ENCODE measurements at regions not wholly inside any gene's neighbourhood (a gene's known extent, or its start where the extent isn't known, plus 50 kb on each side); places are given as distances from the start of the nearest gene placed in this dataset.

GRCh38 chr12:90036637-90037036 is 328.0 kb upstream of the ATP2B1 start:
- no peaks in the 10 kb centered on the region for H3K9me3 ChIP-seq
- no peaks in the 10 kb centered on the region for H3K27me3 ChIP-seq (ENCODE audit: low read depth)
- no peaks in the 10 kb centered on the region for H3K4me1 ChIP-seq
- no peak overlapping the region for H3K27ac ChIP-seq
- no peak overlapping the region for H3K4me3 ChIP-seq
- TF ChIP-seq CTCF (IDR thresholded peaks at IDR 0.05) = no peak
- no peaks in the 10 kb centered on the region for H3K36me3 ChIP-seq
- intact Hi-C loops (cut with DNase I) = no loop called here
- ATAC-seq (no peak), DNase-seq (no peak)

GRCh38 chr12:90030726-90031125 is 322.1 kb upstream of the ATP2B1 start:
- intact Hi-C loops (cut with DNase I) = no loop called here
- ATAC-seq (no peak), DNase-seq (no peak)
- H3K36me3 ChIP-seq = no peaks in the 10 kb centered on the region
- no peak overlapping the region for H3K27ac ChIP-seq
- no peaks in the 10 kb centered on the region for H3K4me1 ChIP-seq
- no peaks in the 10 kb centered on the region for H3K9me3 ChIP-seq
- TF ChIP-seq CTCF (IDR thresholded peaks at IDR 0.05) = no peak
- H3K4me3 ChIP-seq = no peak overlapping the region
- H3K27me3 ChIP-seq (ENCODE audit: low read depth) = no peaks in the 10 kb centered on the region

- intact Hi-C loops (cut with DNase I) = no loop called here
- Histone ChIP-seq H3K27me3 (ENCODE audit: low read depth) (no peaks in the 10 kb centered on the region), H3K4me1 (no peaks in the 10 kb centered on the region), H3K27ac (no peak overlapping the region), H3K36me3 (no peaks in the 10 kb centered on the region), H3K4me3 (no peak overlapping the region), H3K9me3 (no peaks in the 10 kb centered on the region)
- DNase-seq = no peak
- no peak for TF ChIP-seq CTCF (IDR thresholded peaks at IDR 0.05)
- no peak for ATAC-seq
Observed at GRCh38 chr12:90029317-90029716, 320.7 kb upstream of the ATP2B1 start.

GRCh38 chr12:90028635-90029051 is 320.0 kb upstream of the ATP2B1 start:
- no peak overlapping the region for H3K27ac ChIP-seq
- H3K4me1 ChIP-seq = no peaks in the 10 kb centered on the region
- intact Hi-C loops (cut with DNase I) = no loop called here
- no peaks in the 10 kb centered on the region for H3K9me3 ChIP-seq
- no peaks in the 10 kb centered on the region for H3K27me3 ChIP-seq (ENCODE audit: low read depth)
- ATAC-seq = no peak
- TF ChIP-seq CTCF (IDR thresholded peaks at IDR 0.05) = no peak
- DNase-seq = no peak
- no peak overlapping the region for H3K4me3 ChIP-seq
- H3K36me3 ChIP-seq = no peaks in the 10 kb centered on the region

GRCh38 chr12:90027889-90028634 is 319.4 kb upstream of the ATP2B1 start:
- Histone ChIP-seq H3K4me3 (no peak overlapping the region), H3K36me3 (no peaks in the 10 kb centered on the region), H3K27ac (no peak overlapping the region), H3K9me3 (no peaks in the 10 kb centered on the region), H3K27me3 (ENCODE audit: low read depth) (no peaks in the 10 kb centered on the region), H3K4me1 (no peaks in the 10 kb centered on the region)
- no peak for ATAC-seq
- intact Hi-C loops (cut with DNase I) = no loop called here
- DNase-seq = no peak
- no peak for TF ChIP-seq CTCF (IDR thresholded peaks at IDR 0.05)
